Left colon (tissue), 2 donors: ENCODE measurements at regions not wholly inside any gene's neighbourhood (a gene's known extent, or its start where the extent isn't known, plus 50 kb on each side); places are given as distances from the start of the nearest gene placed in this dataset.
A peak's percentile ranks its signal among the peaks of the same experiment; 100 is the strongest.

Experiments used
- ATAC-seq: fragments of 200-7000 bp; cut with Tn5 transposase; one replicate; pipeline ENCODE4 v1.9.1; 2020; ENCODE audit warnings: mild to moderate bottlenecking, moderate library complexity
- DNase-seq, 2 donors: peaks; one replicate each; pipeline ENCODE4 v3.0.0-alpha.2; 2020
- intact Hi-C, 2 donors: fragments of 100-400 bp; cut with DNase I in 1 of 2; cut with micrococcal nuclease in 1 of 2; formaldehyde crosslinking; loops; one replicate each; pipeline versions ENCODE4 v1.11.2 to v1.14.0; 2022; cut with DNase I, micrococcal nuclease
- donor health status: DM: no; HTN: no; CAD: no.
- donor health status: DM: yes; HTN: yes; CAD: no.

- ATAC-seq (no peak), DNase-seq (no peak)
- intact Hi-C loops = no loop called here
Measured at GRCh38 chr9:2939368-2939767, 95.5 kb upstream of the PUM3 start.

GRCh38 chr9:2936221-2936620 is 92.3 kb upstream of the PUM3 start:
- intact Hi-C loops = no loop called here
- no peak for DNase-seq
- ATAC-seq = no peak

GRCh38 chr9:2934883-2935282 is 91.0 kb upstream of the PUM3 start:
- DNase-seq = no peak
- intact Hi-C loops = no loop called here
- ATAC-seq = no peak

GRCh38 chr9:2934241-2934650 is 90.4 kb upstream of the PUM3 start:
- DNase-seq (no peak), ATAC-seq (no peak)
- intact Hi-C loops = no loop called here

- intact Hi-C loops = no loop called here
- ATAC-seq (no peak), DNase-seq (no peak)
Measured at GRCh38 chr9:2933165-2934095, 89.5 kb upstream of the PUM3 start.

GRCh38 chr9:2928411-2928810 is 84.5 kb upstream of the PUM3 start:
- intact Hi-C loops = no loop called here
- no peak for ATAC-seq

GRCh38 chr9:2925016-2925415 is 81.1 kb upstream of the PUM3 start:
- intact Hi-C loops = no loop called here
- ATAC-seq = no peak
- no peak for DNase-seq

More at GRCh38 chr9:2928411-2928810, 84.5 kb upstream of the PUM3 start:
- DNase-seq = no peak

GRCh38 chr9:2924380-2924768 is 80.5 kb upstream of the PUM3 start:
- DNase-seq (no peak), ATAC-seq (peak; percentile 12)
- intact Hi-C loops = no loop called here

GRCh38 chr9:2923766-2924379 is 80.0 kb upstream of the PUM3 start:
- ATAC-seq (no peak), DNase-seq (no peak)
- intact Hi-C loops = no loop called here

- intact Hi-C loops = no loop called here
- ATAC-seq = no peak
- no peak for DNase-seq
Measured at GRCh38 chr9:2919347-2919746, 75.5 kb upstream of the PUM3 start.

GRCh38 chr9:2916382-2916985 is 72.6 kb upstream of the PUM3 start:
- intact Hi-C loops = no loop called here
- ATAC-seq = no peak
- DNase-seq = no peak

GRCh38 chr9:2913026-2913425 is 69.1 kb upstream of the PUM3 start:
- intact Hi-C loops = no loop called here
- ATAC-seq (no peak), DNase-seq (no peak)

GRCh38 chr9:2907411-2907810 is 63.5 kb upstream of the PUM3 start:
- no peak for ATAC-seq
- DNase-seq = no peak
- intact Hi-C loops = no loop called here

- intact Hi-C loops = no loop called here
- no peak for DNase-seq
Measured at GRCh38 chr9:2904242-2904930, 60.5 kb upstream of the PUM3 start.

More at GRCh38 chr9:2904242-2904930, 60.5 kb upstream of the PUM3 start:
- no peak for ATAC-seq
